ENCODE measurements at regions not wholly inside any gene's neighbourhood (a gene's known extent, or its start where the extent isn't known, plus 50 kb on each side); places are given as distances from the start of the nearest gene placed in this dataset.

- H3K79me2 ChIP-seq (ENCODE audit: control insufficient read depth, insufficient read depth, low read length, poor library complexity): no peaks in the 10 kb centered on the region
- H2AFZ ChIP-seq (ENCODE audit: insufficient read depth, low read length, poor library complexity): no peak overlapping the region
- H3K9ac ChIP-seq (ENCODE audit: low read length): no peak overlapping the region
- no peak overlapping the region for H3K23ac ChIP-seq (ENCODE audit: low read length)
- no peaks in the 10 kb centered on the region for H3K9me3 ChIP-seq (ENCODE audit: insufficient read depth, low read depth, low read length)
- no peaks in the 10 kb centered on the region for H3K4me1 ChIP-seq (ENCODE audit: control insufficient read depth in 1 of 2, insufficient read depth in 2 of 2, low read length in 2 of 2)
- peak; percentile 65 to 90 for DNase-seq
- H3K27me3 ChIP-seq (ENCODE audit: insufficient read depth, low read length): no peaks in the 10 kb centered on the region
- H2AK5ac ChIP-seq (ENCODE audit: low read length): no peak overlapping the region
- WGBS (ENCODE audit: extremely low coverage, insufficient coverage, insufficient read length): no CpG with 5 or more reads among the region's 5 CpGs
- H3K18ac ChIP-seq (ENCODE audit: low read length): no peak overlapping the region
- no peak overlapping the region for H3K4ac ChIP-seq (ENCODE audit: low read depth, low read length)
- no peak overlapping the region for H3K14ac ChIP-seq (ENCODE audit: low read length)
- no peak overlapping the region for H4K12ac ChIP-seq (ENCODE audit: low read depth, low read length)
- no peak overlapping the region for H3K4me2 ChIP-seq (ENCODE audit: low read length)
- no peak overlapping the region for H3K27ac ChIP-seq (ENCODE audit: low read depth, low read length)
- no peaks in the 10 kb centered on the region for H3K36me3 ChIP-seq (ENCODE audit: control insufficient read depth in 1 of 2, insufficient read depth in 2 of 2, low read length in 2 of 2)
- H4K8ac ChIP-seq (ENCODE audit: low read depth, low read length): no peak overlapping the region
- no peak overlapping the region for H4K91ac ChIP-seq (ENCODE audit: low read depth, low read length)
- H2BK5ac ChIP-seq (ENCODE audit: low read depth, low read length, poor library complexity): no peak overlapping the region
- no peak overlapping the region for H2BK12ac ChIP-seq (ENCODE audit: low read length)
- H3K79me1 ChIP-seq (ENCODE audit: low read length): no peaks in the 10 kb centered on the region
- no peak overlapping the region for H3K4me3 ChIP-seq (ENCODE audit: low read depth, low read length)
- H2BK120ac ChIP-seq (ENCODE audit: insufficient read depth, low read length, poor library complexity): no peak overlapping the region
Observed at GRCh38 chr4:183840311-183840710, 64.8 kb upstream of the STOX2 start.

DNA sequence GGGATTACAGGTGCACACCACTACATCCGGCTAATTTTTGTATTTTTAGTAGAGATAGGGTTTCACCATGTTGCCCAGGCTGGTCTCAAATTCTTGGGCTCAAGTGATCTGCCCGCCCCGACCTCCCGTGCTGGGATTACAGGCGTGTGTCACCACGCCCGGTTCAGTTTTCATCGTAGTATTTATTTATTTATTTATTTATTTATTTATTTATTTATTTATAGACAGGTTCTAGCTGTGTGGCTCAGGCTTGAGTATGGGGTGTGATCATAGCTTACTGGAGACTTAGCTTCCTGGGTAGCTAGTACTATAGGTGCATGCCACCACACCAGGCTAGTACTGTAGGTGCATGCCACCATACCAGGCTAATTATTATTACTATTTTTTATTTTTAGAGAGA, 64.1 kb upstream of the STOX2 start:
- no peak overlapping the region for H3K23ac ChIP-seq (ENCODE audit: low read length)
- H2BK12ac ChIP-seq (ENCODE audit: low read length): no peak overlapping the region
- no peak overlapping the region for H3K4me2 ChIP-seq (ENCODE audit: low read length)
- no peaks in the 10 kb centered on the region for H3K27me3 ChIP-seq (ENCODE audit: insufficient read depth, low read length)
- H4K91ac ChIP-seq (ENCODE audit: low read depth, low read length): no peak overlapping the region
- no peak overlapping the region for H2AFZ ChIP-seq (ENCODE audit: insufficient read depth, low read length, poor library complexity)
- no peak overlapping the region for H3K18ac ChIP-seq (ENCODE audit: low read length)
- H2BK120ac ChIP-seq (ENCODE audit: insufficient read depth, low read length, poor library complexity): no peak overlapping the region
- H3K36me3 ChIP-seq (ENCODE audit: control insufficient read depth in 1 of 2, insufficient read depth in 2 of 2, low read length in 2 of 2): no peaks in the 10 kb centered on the region
- no peak overlapping the region for H2BK5ac ChIP-seq (ENCODE audit: low read depth, low read length, poor library complexity)
- H3K9me3 ChIP-seq (ENCODE audit: insufficient read depth, low read depth, low read length): no peaks in the 10 kb centered on the region
- no peaks in the 10 kb centered on the region for H3K79me1 ChIP-seq (ENCODE audit: low read length)
- no peak overlapping the region for H3K9ac ChIP-seq (ENCODE audit: low read length)
- H3K4ac ChIP-seq (ENCODE audit: low read depth, low read length): no peak overlapping the region
- no peaks in the 10 kb centered on the region for H3K4me1 ChIP-seq (ENCODE audit: control insufficient read depth in 1 of 2, insufficient read depth in 2 of 2, low read length in 2 of 2)
- no peak for DNase-seq
- no peak overlapping the region for H4K12ac ChIP-seq (ENCODE audit: low read depth, low read length)
- H2AK5ac ChIP-seq (ENCODE audit: low read length): no peak overlapping the region
- WGBS (ENCODE audit: extremely low coverage, insufficient coverage, insufficient read length): no CpG with 5 or more reads among the region's 8 CpGs
- no peak overlapping the region for H3K14ac ChIP-seq (ENCODE audit: low read length)
- no peak overlapping the region for H3K4me3 ChIP-seq (ENCODE audit: low read depth, low read length)
- H3K79me2 ChIP-seq (ENCODE audit: control insufficient read depth, insufficient read depth, low read length, poor library complexity): no peaks in the 10 kb centered on the region
- H3K27ac ChIP-seq (ENCODE audit: low read depth, low read length): no peak overlapping the region
- no peak overlapping the region for H4K8ac ChIP-seq (ENCODE audit: low read depth, low read length)

- H4K91ac ChIP-seq (ENCODE audit: low read depth, low read length): no peak overlapping the region
- H3K36me3 ChIP-seq (ENCODE audit: control insufficient read depth in 1 of 2, insufficient read depth in 2 of 2, low read length in 2 of 2): no peaks in the 10 kb centered on the region
- no peaks in the 10 kb centered on the region for H3K4me1 ChIP-seq (ENCODE audit: control insufficient read depth in 1 of 2, insufficient read depth in 2 of 2, low read length in 2 of 2)
- H3K9ac ChIP-seq (ENCODE audit: low read length): no peak overlapping the region
- no peak overlapping the region for H2BK12ac ChIP-seq (ENCODE audit: low read length)
- H3K14ac ChIP-seq (ENCODE audit: low read length): no peak overlapping the region
- H3K79me2 ChIP-seq (ENCODE audit: control insufficient read depth, insufficient read depth, low read length, poor library complexity): no peaks in the 10 kb centered on the region
- no peak overlapping the region for H2AK5ac ChIP-seq (ENCODE audit: low read length)
- no peak overlapping the region for H3K23ac ChIP-seq (ENCODE audit: low read length)
- no peaks in the 10 kb centered on the region for H3K9me3 ChIP-seq (ENCODE audit: insufficient read depth, low read depth, low read length)
- H2BK120ac ChIP-seq (ENCODE audit: insufficient read depth, low read length, poor library complexity): no peak overlapping the region
- no peak overlapping the region for H4K12ac ChIP-seq (ENCODE audit: low read depth, low read length)
- no CpG with 5 or more reads among the region's 3 CpGs for WGBS (ENCODE audit: extremely low coverage, insufficient coverage, insufficient read length)
- H3K18ac ChIP-seq (ENCODE audit: low read length): no peak overlapping the region
- H3K27ac ChIP-seq (ENCODE audit: low read depth, low read length): no peak overlapping the region
- H3K4ac ChIP-seq (ENCODE audit: low read depth, low read length): no peak overlapping the region
- H2BK5ac ChIP-seq (ENCODE audit: low read depth, low read length, poor library complexity): no peak overlapping the region
- H3K27me3 ChIP-seq (ENCODE audit: insufficient read depth, low read length): no peaks in the 10 kb centered on the region
- no peak overlapping the region for H3K4me2 ChIP-seq (ENCODE audit: low read length)
- H4K8ac ChIP-seq (ENCODE audit: low read depth, low read length): no peak overlapping the region
- H2AFZ ChIP-seq (ENCODE audit: insufficient read depth, low read length, poor library complexity): no peak overlapping the region
- no peaks in the 10 kb centered on the region for H3K79me1 ChIP-seq (ENCODE audit: low read length)
- no peak for DNase-seq
- H3K4me3 ChIP-seq (ENCODE audit: low read depth, low read length): no peak overlapping the region
Observed at GRCh38 chr4:183842129-183842528, 63.0 kb upstream of the STOX2 start.

DNA sequence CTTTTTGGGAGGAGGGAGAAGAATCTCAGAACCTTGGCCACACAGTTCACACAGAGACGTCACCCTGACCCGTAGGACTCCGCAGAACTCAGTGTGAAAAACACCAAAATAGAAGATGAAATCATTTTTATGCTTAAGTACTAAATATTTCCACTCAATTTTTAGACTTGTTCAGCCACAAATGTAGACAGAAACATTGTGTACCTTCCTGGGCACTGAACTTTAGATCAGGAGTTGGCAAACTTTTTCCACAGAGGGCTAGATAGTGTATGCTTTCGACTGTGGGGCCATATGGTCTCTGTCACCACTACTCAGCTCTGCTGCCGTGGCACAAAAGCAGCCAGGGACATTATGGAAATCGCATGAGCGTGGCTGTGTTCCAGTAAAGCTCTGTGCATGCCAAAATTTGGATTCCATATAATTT, 61.8 kb upstream of the STOX2 start:
- Histone ChIP-seq H3K14ac (ENCODE audit: low read length) (no peak overlapping the region), H3K4me1 (ENCODE audit: control insufficient read depth in 1 of 2, insufficient read depth in 2 of 2, low read length in 2 of 2) (no peaks in the 10 kb centered on the region), H3K27ac (ENCODE audit: low read depth, low read length) (no peak overlapping the region), H3K9ac (ENCODE audit: low read length) (no peak overlapping the region), H3K4me3 (ENCODE audit: low read depth, low read length) (no peak overlapping the region), H4K12ac (ENCODE audit: low read depth, low read length) (no peak overlapping the region), H4K8ac (ENCODE audit: low read depth, low read length) (no peak overlapping the region), H3K4me2 (ENCODE audit: low read length) (no peak overlapping the region), H3K4ac (ENCODE audit: low read depth, low read length) (no peak overlapping the region), H2BK5ac (ENCODE audit: low read depth, low read length, poor library complexity) (no peak overlapping the region), H3K18ac (ENCODE audit: low read length) (no peak overlapping the region), H3K36me3 (ENCODE audit: control insufficient read depth in 1 of 2, insufficient read depth in 2 of 2, low read length in 2 of 2) (no peaks in the 10 kb centered on the region), H2AK5ac (ENCODE audit: low read length) (no peak overlapping the region), H4K91ac (ENCODE audit: low read depth, low read length) (no peak overlapping the region), H3K79me2 (ENCODE audit: control insufficient read depth, insufficient read depth, low read length, poor library complexity) (no peaks in the 10 kb centered on the region), H2BK120ac (ENCODE audit: insufficient read depth, low read length, poor library complexity) (no peak overlapping the region), H3K27me3 (ENCODE audit: insufficient read depth, low read length) (no peaks in the 10 kb centered on the region), H3K79me1 (ENCODE audit: low read length) (no peaks in the 10 kb centered on the region), H3K23ac (ENCODE audit: low read length) (no peak overlapping the region), H3K9me3 (ENCODE audit: insufficient read depth, low read depth, low read length) (no peaks in the 10 kb centered on the region), H2BK12ac (ENCODE audit: low read length) (no peak overlapping the region), H2AFZ (ENCODE audit: insufficient read depth, low read length, poor library complexity) (no peak overlapping the region)
- WGBS (ENCODE audit: extremely low coverage, insufficient coverage, insufficient read length): no CpG with 5 or more reads among the region's 7 CpGs
- no peak for DNase-seq

All from trophoblast cell (in vitro differentiated cells and primary cell).